ENCODE measurements at regions not wholly inside any gene's neighbourhood (a gene's known extent, or its start where the extent isn't known, plus 50 kb on each side); places are given as distances from the start of the nearest gene placed in this dataset.

DNA sequence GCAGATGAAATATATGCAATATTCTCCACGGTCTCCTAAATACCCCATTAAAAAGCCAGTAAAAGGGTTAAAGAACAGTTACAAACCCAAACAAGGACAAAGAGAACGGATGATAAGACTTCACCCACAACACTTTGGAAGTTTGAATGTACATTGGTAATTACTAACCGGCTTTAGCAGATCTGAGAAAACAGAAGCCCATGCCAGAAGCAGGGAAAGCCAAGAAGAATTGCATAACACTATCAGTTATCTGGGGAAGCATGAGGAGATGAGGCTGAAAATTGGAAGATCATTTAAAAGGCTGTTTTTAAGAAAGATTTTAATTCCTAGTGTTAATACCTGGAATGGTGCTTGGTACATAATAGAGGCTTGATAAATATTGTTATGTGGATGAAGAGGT lies 55.6 kb upstream of the MYBPC1 start:
- no CpG with 5 or more reads among the region's 3 CpGs for WGBS (ENCODE audit: insufficient coverage)
- H3K36me3 ChIP-seq (ENCODE audit: control insufficient read depth in 2 of 2, extremely low read depth in 1 of 2, insufficient read depth in 1 of 2, low read length in 1 of 2) = no peaks in the 10 kb centered on the region
- Mint-ChIP-seq H3K9me3 (no peaks in the 10 kb centered on the region), H3K27ac (no peak overlapping the region), H3K27me3 (peaks cover 4 to 7% of the 10 kb centered on the region in 2 donors), H3K4me3 (no peak overlapping the region), H3K4me1 (no peaks in the 10 kb centered on the region), H3K36me3 (no peaks in the 10 kb centered on the region)
- no peak overlapping the region for H3K4me3 ChIP-seq (ENCODE audit: control insufficient read depth in 1 of 2, extremely low read depth in 1 of 2, low read length in 1 of 2)
- H3K27ac ChIP-seq (ENCODE audit: low read length) = no peak overlapping the region
- ChIA-PET CTCF (interaction anchor here in 1 of 2 donors (0.7 kb wide), 1 partner anchor 113 kb away, joined by 6 read pairs; no protein-coding TSS in a partner anchor), POLR2A (no interaction called here)
- peaks cover 0 to 3% of the 10 kb centered on the region in 2 experiments for H3K27me3 ChIP-seq (replicated peaks in 1 of 2; ENCODE audit: control insufficient read depth in 2 of 2, extremely low read depth in 1 of 2, insufficient read depth in 2 of 2, low read length in 1 of 2)
- ATAC-seq (replicated peaks in 1 of 4) (no peak), DNase-seq (no peak)
- no peaks in the 10 kb centered on the region for H3K4me1 ChIP-seq (ENCODE audit: control insufficient read depth in 1 of 2, extremely low read depth in 1 of 2, insufficient read depth in 2 of 2, low read length in 2 of 2)
- no peaks in the 10 kb centered on the region for H3K9me3 ChIP-seq

Data from T-cell (primary cell).